HCT116 (cell line): ENCODE measurements at regions not wholly inside any gene's neighbourhood (a gene's known extent, or its start where the extent isn't known, plus 50 kb on each side); places are given as distances from the start of the nearest gene placed in this dataset.

ENCODE experiments used
- ATAC-seq: fragments of 200-7000 bp; cut with Tn5 transposase; 2 replicates; pipeline ENCODE4 v1.9.1; 2020; ENCODE audit warnings: mild to moderate bottlenecking, moderate library complexity
- BruUV-seq: library from RNA; stranded (reverse); fragments of 400-500 nt; replicated peaks from 2 replicates; lab custom pipeline; 2021; lab: Mats Ljungman, UMichigan
- CTCF ChIA-PET: fragments of 300-600 bp; sonication (Branson Sonifier 250); formaldehyde crosslinking; loops from one replicate; lab custom pipeline; 2021; ENCODE audit warnings: antibody characterized with exemption; lab: Charles Lee
- POLR2A ChIA-PET: fragments of 300-600, 350-600 bp; sonication (Branson Sonifier 250); formaldehyde crosslinking; loops from one replicate; lab custom pipeline; 2021; ENCODE audit warnings: antibody characterized with exemption; lab: Charles Lee
- RAD21 ChIA-PET, 2 experiments: fragments of 300-600 bp; sonication (Branson Sonifier 250); formaldehyde crosslinking; loops; one replicate each; lab custom pipeline; 2023; ENCODE audit warnings: low total read pairs in 2 of 2; ENCODE audit not compliant: uncharacterized antibody in 2 of 2, unreplicated experiment in 2 of 2, low non-redundant PET in 1 of 2; lab: Charles Lee
- DNase-seq: peaks from one replicate; pipeline ENCODE4 v3.0.0-alpha.2; 2010; ENCODE audit warnings: low read depth, low spot score
- H2AFZ ChIP-seq: fragments of 200-600 bp; shearing (Covaris generic), sonication (generic); 2 replicates; pipeline ENCODE4 v1.6.1; 2017; ENCODE audit warnings: low read depth, mixed run types, mixed read lengths, antibody characterized with exemption, low read length; ENCODE audit not compliant: poor library complexity, severe bottlenecking
- H3K27ac ChIP-seq: 2 replicates; pipeline ENCODE4 v1.5.1; 2012; ENCODE audit warnings: low read depth, low read length
- H3K27me3 ChIP-seq: fragments of 200-600 bp; sonication (generic); 2 replicates; pipeline ENCODE4 v1.6.1; 2016; ENCODE audit warnings: mixed run types, low read length, mixed read lengths; ENCODE audit not compliant: insufficient read depth
- H3K36me3 ChIP-seq, 2 experiments: fragments of 200-500 bp in 1 of 2; fragments of 200-600 bp in 1 of 2; sonication (Bioruptor generic) in 1 of 2; sonication (generic) in 1 of 2; 2 replicates each; pipeline versions ENCODE4 v1.5.1 to v1.6.1; 2014 to 2016; ENCODE audit warnings: low read length in 2 of 2, inconsistent platforms in 1 of 2, mixed read lengths in 1 of 2, mixed run types in 1 of 2; ENCODE audit not compliant: insufficient read depth in 2 of 2, control insufficient read depth in 1 of 2
- H3K4me1 ChIP-seq, 2 experiments: fragments of 200-600 bp in 1 of 2; sonication (generic) in 1 of 2; 2 replicates each; pipeline versions ENCODE4 v1.5.1 to v1.6.1; 2012 to 2017; ENCODE audit warnings: low read length in 2 of 2, inconsistent platforms in 1 of 2, mild to moderate bottlenecking in 1 of 2, mixed read lengths in 1 of 2, mixed run types in 1 of 2, moderate library complexity in 1 of 2; ENCODE audit not compliant: insufficient read depth in 2 of 2, control insufficient read depth in 1 of 2
- H3K4me2 ChIP-seq: fragments of 200-600 bp; sonication (generic); 2 replicates; pipeline ENCODE4 v1.6.1; 2017; ENCODE audit warnings: mixed run types, low read length, mixed read lengths
- H3K4me3 ChIP-seq, 2 experiments: fragments of 200-600 bp in 1 of 2; sonication (generic) in 1 of 2; replicated peaks in 1 of 2; 2 replicates each; pipeline ENCODE4 v1.5.1; 2011 to 2016; ENCODE audit warnings: low read length in 2 of 2, control low read depth in 1 of 2, low read depth in 1 of 2, mild to moderate bottlenecking in 1 of 2, mixed read lengths in 1 of 2, mixed run types in 1 of 2
- H3K79me2 ChIP-seq: fragments of 200-600 bp; sonication (generic); 2 replicates; pipeline ENCODE4 v1.6.1; 2017; ENCODE audit warnings: mild to moderate bottlenecking, mixed run types, low read length, moderate library complexity, mixed read lengths; ENCODE audit not compliant: insufficient read depth
- H3K9ac ChIP-seq: fragments of 200-600 bp; sonication (generic); 2 replicates; pipeline ENCODE4 v1.6.1; 2016; ENCODE audit warnings: low read length, mixed read lengths
- H3K9me2 ChIP-seq: fragments of 200-600 bp; sonication (generic), shearing (Covaris generic); 2 replicates; pipeline ENCODE4 v1.6.1; 2017; ENCODE audit warnings: mixed run types, mild to moderate bottlenecking, moderate library complexity; ENCODE audit not compliant: insufficient read depth
- H3K9me3 ChIP-seq, 2 experiments: fragments of 200-500 bp in 1 of 2; fragments of 200-600 bp in 1 of 2; sonication (Bioruptor generic) in 1 of 2; sonication (generic) in 1 of 2; 2 replicates each; pipeline ENCODE4 v1.6.1; 2014 to 2017; ENCODE audit warnings: low read length in 2 of 2, mixed read lengths in 2 of 2, inconsistent platforms in 1 of 2, low read depth in 1 of 2, mild to moderate bottlenecking in 1 of 2, mixed run types in 1 of 2, moderate library complexity in 1 of 2; ENCODE audit not compliant: control insufficient read depth in 1 of 2, insufficient read depth in 1 of 2
- H4K20me1 ChIP-seq: fragments of 200-600 bp; sonication (generic), shearing (Covaris generic); 2 replicates; pipeline ENCODE4 v1.6.1; 2017; ENCODE audit warnings: mixed run types, mild to moderate bottlenecking, moderate library complexity; ENCODE audit not compliant: insufficient read depth
- CBX3 ChIP-seq: IDR thresholded peaks from 2 replicates; pipeline ENCODE4 v1.6.1; 2012; ENCODE audit warnings: low read depth
- CTCF ChIP-seq, 3 experiments: fragments of 200-600 bp in 1 of 3; sonication (generic) in 1 of 3; IDR thresholded peaks in 2 of 3; conservative IDR thresholded peaks in 1 of 3; 2 replicates each; pipeline ENCODE4 v1.5.1; 2012 to 2017; ENCODE audit warnings: low read depth in 2 of 3, low read length in 2 of 3, antibody characterized with exemption in 1 of 3, borderline replicate concordance in 1 of 3, control low read depth in 1 of 3, mild to moderate bottlenecking in 1 of 3, mixed read lengths in 1 of 3, mixed run types in 1 of 3, moderate library complexity in 1 of 3; ENCODE audit not compliant: insufficient read depth in 1 of 3
- ELF1 ChIP-seq: IDR thresholded peaks from 2 replicates; pipeline ENCODE4 v1.6.1; 2012; ENCODE audit warnings: low read depth, borderline replicate concordance
- EZH2phosphoT487 ChIP-seq: fragments of 200-600 bp; IDR thresholded peaks from 2 replicates; pipeline ENCODE4 v1.6.1; 2018; ENCODE audit warnings: antibody characterized with exemption, borderline replicate concordance
- POLR2AphosphoS5 ChIP-seq: IDR thresholded peaks from 2 replicates; pipeline ENCODE4 v1.6.1; 2011; ENCODE audit warnings: mild to moderate bottlenecking, low read depth, low read length, moderate library complexity
- RAD21 ChIP-seq: IDR thresholded peaks from 2 replicates; pipeline ENCODE4 v1.6.1; 2012; ENCODE audit warnings: low read depth, mild to moderate bottlenecking
- REST ChIP-seq: IDR thresholded peaks from 2 replicates; pipeline ENCODE4 v1.6.1; 2012; ENCODE audit warnings: low read depth
- SIN3A ChIP-seq: IDR thresholded peaks from 2 replicates; pipeline ENCODE4 v1.6.1; 2012; ENCODE audit warnings: low read depth
- SP1 ChIP-seq: IDR thresholded peaks from 2 replicates; pipeline ENCODE4 v1.6.1; 2012; ENCODE audit warnings: low read depth
- SRF ChIP-seq: IDR thresholded peaks from 2 replicates; pipeline ENCODE4 v1.6.1; 2012; ENCODE audit warnings: low read depth
- YY1 ChIP-seq: IDR thresholded peaks from 2 replicates; pipeline ENCODE4 v1.6.1; 2011; ENCODE audit warnings: low read length, low read depth, moderate library complexity, mild to moderate bottlenecking; ENCODE audit not compliant: insufficient replicate concordance; ENCODE audit errors: extremely low read depth
- ZFX ChIP-seq: fragments of 450-650 bp; IDR thresholded peaks from 2 replicates; pipeline ENCODE4 v1.6.1; 2017
- ZNF274 ChIP-seq: fragments of 200-500 bp; sonication (Bioruptor generic); IDR thresholded peaks from 2 replicates; pipeline ENCODE4 v1.6.1; 2014; ENCODE audit warnings: mild to moderate bottlenecking, low read depth, low read length, inconsistent platforms
- intact Hi-C: fragments of 100-400 bp; cut with micrococcal nuclease; formaldehyde crosslinking; loops from 2 replicates; pipeline ENCODE4 v1.10.0; 2022

GRCh38 chr11:64477675-64478074, 78.1 kb upstream of the SLC22A11 start:
- no peaks in the 10 kb centered on the region for H3K4me1 ChIP-seq
- CTCF ChIA-PET, result interaction anchor here (1.1 to 1.4 kb wide), 2 partner anchors 12 to 29 kb away, joined by 3 to 5 read pairs; no protein-coding TSS in a partner anchor
- no peak overlapping the region for H3K9ac ChIP-seq
- no peaks in the 10 kb centered on the region for H3K9me3 ChIP-seq
- no peaks in the 10 kb centered on the region for H3K9me2 ChIP-seq
- no peak overlapping the region for H2AFZ ChIP-seq
- H3K4me2 ChIP-seq, result no peak overlapping the region
- H3K79me2 ChIP-seq, result no peaks in the 10 kb centered on the region
- DNase-seq (no peak), ATAC-seq (no peak)
- TF ChIP-seq ELF1, result no peak
- no peak for TF ChIP-seq RAD21
- no peak for TF ChIP-seq REST
- no peak for TF ChIP-seq CBX3
- no peak for TF ChIP-seq ZNF274
- TF ChIP-seq SP1, result no peak
- H3K27me3 ChIP-seq, result peaks cover 10% of the 10 kb centered on the region; the same call in 1 of the 2 replicates
- no peaks in the 10 kb centered on the region for H3K36me3 ChIP-seq
- intact Hi-C loops, result no loop called here
- POLR2A ChIA-PET, result no interaction called here
- H4K20me1 ChIP-seq, result no peaks in the 10 kb centered on the region
- no peak overlapping the region for H3K27ac ChIP-seq
- BruUV-seq, result no TSS peak
- H3K4me3 ChIP-seq, result no peak overlapping the region
- RAD21 ChIA-PET, result interaction anchor here in 1 of 2 experiments (0.7 kb wide), 1 partner anchor 182 kb away, joined by 4 read pairs; no protein-coding TSS in a partner anchor

GRCh38 chr11:64482588-64482987, 73.2 kb upstream of the SLC22A11 start:
- ChIA-PET RAD21 (no interaction called here), POLR2A (no interaction called here), CTCF (no interaction called here)
- H3K9ac ChIP-seq, result no peak overlapping the region
- intact Hi-C loops, result no loop called here
- no peaks in the 10 kb centered on the region for H3K9me2 ChIP-seq
- DNase-seq, result no peak
- no peaks in the 10 kb centered on the region for H4K20me1 ChIP-seq
- H3K9me3 ChIP-seq, result no peaks in the 10 kb centered on the region
- peaks cover 17% of the 10 kb centered on the region for H3K27me3 ChIP-seq
- no TSS peak for BruUV-seq
- no peaks in the 10 kb centered on the region for H3K79me2 ChIP-seq
- no peak overlapping the region for H2AFZ ChIP-seq
- H3K27ac ChIP-seq, result no peak overlapping the region
- H3K36me3 ChIP-seq, result no peaks in the 10 kb centered on the region
- no peak overlapping the region for H3K4me2 ChIP-seq
- no peak for ATAC-seq
- no peak for TF ChIP-seq ZFX
- TF ChIP-seq POLR2AphosphoS5, result no peak
- no peak for TF ChIP-seq EZH2phosphoT487
- no peak for TF ChIP-seq YY1
- TF ChIP-seq CTCF (IDR thresholded peaks at IDR 0.05 in 2 of 3, conservative IDR thresholded peaks at IDR 0.05 in 1 of 3; ENCODE audit: borderline replicate concordance in 1 of 3, insufficient read depth in 1 of 3, low read depth in 2 of 3, low read length in 2 of 3), result no peak
- no peak for TF ChIP-seq SIN3A
- TF ChIP-seq SRF, result no peak
- no peak for TF ChIP-seq ELF1
- no peaks in the 10 kb centered on the region for H3K4me1 ChIP-seq
- no peak overlapping the region for H3K4me3 ChIP-seq
